ENCODE measurements at regions not wholly inside any gene's neighbourhood (a gene's known extent, or its start where the extent isn't known, plus 50 kb on each side); places are given as distances from the start of the nearest gene placed in this dataset.

DNA sequence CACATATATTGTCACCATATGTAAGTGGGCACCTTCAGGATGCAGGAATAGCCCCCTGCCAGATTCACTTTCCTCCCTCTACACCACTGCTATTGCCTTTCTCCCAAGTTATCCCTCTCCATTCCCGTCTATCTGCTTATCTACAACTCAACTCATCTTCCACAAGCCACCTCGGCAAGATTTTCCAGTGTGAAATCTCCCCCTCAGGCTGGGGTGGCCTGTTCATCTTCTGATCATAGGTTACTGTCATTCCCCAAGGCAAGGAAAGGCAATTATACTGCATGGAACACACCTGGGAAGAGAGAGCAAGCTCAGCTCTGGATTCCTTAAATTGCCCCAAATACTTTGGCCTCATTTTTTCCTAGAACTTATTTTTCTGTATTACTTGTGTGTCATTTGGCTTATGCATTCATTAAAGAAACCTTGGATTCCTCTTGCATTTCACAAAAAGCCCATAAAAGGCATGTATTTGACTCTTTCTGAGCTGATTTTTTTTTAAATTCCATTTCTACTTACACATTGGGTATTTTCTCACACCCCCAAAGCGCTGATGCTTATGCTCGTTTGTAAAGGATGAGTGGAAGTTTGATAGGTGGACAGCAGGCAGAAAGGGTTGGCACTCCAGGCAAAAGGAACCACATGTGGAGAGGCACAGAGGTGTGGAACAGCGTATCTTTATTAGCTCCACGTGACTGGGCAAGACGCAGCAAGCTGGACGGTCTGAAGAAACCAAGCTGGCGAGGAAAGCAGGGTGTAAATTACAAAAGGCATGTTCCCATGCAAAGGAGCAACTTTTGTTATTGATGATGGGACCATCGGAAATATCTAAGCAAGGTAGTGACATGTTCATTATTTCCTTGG lies 169.7 kb upstream of the RAB4A start:
- TF ChIP-seq, protein P1, sequence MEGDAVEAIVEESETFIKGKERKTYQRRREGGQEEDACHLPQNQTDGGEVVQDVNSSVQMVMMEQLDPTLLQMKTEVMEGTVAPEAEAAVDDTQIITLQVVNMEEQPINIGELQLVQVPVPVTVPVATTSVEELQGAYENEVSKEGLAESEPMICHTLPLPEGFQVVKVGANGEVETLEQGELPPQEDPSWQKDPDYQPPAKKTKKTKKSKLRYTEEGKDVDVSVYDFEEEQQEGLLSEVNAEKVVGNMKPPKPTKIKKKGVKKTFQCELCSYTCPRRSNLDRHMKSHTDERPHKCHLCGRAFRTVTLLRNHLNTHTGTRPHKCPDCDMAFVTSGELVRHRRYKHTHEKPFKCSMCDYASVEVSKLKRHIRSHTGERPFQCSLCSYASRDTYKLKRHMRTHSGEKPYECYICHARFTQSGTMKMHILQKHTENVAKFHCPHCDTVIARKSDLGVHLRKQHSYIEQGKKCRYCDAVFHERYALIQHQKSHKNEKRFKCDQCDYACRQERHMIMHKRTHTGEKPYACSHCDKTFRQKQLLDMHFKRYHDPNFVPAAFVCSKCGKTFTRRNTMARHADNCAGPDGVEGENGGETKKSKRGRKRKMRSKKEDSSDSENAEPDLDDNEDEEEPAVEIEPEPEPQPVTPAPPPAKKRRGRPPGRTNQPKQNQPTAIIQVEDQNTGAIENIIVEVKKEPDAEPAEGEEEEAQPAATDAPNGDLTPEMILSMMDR (IDR thresholded peaks at IDR 0.05; ENCODE audit: low read length), result no peak
- no peak for TF ChIP-seq EZH2 (optimal IDR thresholded peaks at IDR 0.05; ENCODE audit: low read depth, low read length)
